ENCODE measurements at regions not wholly inside any gene's neighbourhood (a gene's known extent, or its start where the extent isn't known, plus 50 kb on each side); places are given as distances from the start of the nearest gene placed in this dataset.

GRCh38 chr11:31969359-31969702 lies 121.5 kb upstream of the RCN1 start:
- TF ChIP-seq CTCF (IDR thresholded peaks at IDR 0.05), result no peak
- no peak for TF ChIP-seq POLR2A (IDR thresholded peaks at IDR 0.05)
